ENCODE measurements at regions not wholly inside any gene's neighbourhood (a gene's known extent, or its start where the extent isn't known, plus 50 kb on each side); places are given as distances from the start of the nearest gene placed in this dataset.

DNA sequence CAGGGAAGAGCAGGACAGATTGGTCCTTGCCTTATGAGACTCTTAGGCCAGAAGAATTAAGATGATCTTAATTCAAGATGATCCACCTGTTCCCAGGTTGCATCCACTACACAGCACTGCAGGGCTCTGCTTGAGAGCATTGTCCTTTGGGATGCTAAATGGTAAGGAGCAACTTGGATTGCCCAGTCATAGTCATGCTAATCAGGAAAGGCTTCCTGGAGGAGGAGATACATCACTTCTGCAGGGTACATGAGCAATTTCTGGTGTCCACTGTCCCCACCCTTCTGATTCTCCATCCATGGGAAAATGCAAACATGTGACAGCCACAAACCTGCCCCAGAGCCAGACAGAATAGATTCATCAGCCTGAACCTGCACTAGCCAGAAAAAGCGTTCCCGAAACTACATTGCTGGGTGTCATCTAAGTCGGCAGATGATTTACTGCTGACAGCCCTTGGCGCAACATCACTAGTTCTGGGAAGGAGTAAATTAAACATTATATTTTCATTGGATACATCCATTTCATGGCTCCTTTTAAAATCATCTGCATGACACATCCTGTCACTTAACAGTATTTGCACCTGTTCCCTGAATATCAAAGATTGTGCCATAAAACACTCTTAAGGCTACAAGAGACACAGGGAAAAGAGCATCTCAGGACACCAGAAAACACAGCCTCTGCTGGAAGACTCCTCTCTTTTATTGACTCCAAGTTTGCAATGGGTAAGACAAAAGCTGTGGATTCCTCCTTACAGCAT is 282.2 kb downstream of the MAF start:
- in situ Hi-C loops (cut with MboI; ENCODE audit: low pct_unique_long_range_greater_than_20kb, low sequenced_read_pairs): no loop called here
- no peak for DNase-seq

DNA sequence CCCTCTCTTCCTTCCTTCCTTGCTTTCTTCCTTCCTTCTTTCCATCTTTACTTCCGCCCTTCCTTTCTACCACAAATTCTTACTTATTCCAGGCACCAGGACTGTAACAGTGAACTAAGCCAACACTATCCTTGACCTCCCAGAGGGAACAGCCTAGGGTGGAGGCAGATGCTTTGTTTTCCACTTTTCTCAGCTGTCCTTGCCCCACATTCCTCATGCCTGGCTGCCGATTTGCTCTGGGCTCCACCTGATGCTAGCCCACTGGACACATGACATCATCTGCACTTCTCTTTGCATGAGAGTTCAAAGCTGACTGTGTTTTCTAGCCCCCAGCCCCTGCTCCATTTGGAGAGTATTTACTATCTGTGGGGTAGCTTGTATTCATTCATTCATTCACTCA is 283.0 kb downstream of the MAF start:
- no peak for DNase-seq
- in situ Hi-C loops (cut with MboI; ENCODE audit: low pct_unique_long_range_greater_than_20kb, low sequenced_read_pairs): no loop called here

DNA sequence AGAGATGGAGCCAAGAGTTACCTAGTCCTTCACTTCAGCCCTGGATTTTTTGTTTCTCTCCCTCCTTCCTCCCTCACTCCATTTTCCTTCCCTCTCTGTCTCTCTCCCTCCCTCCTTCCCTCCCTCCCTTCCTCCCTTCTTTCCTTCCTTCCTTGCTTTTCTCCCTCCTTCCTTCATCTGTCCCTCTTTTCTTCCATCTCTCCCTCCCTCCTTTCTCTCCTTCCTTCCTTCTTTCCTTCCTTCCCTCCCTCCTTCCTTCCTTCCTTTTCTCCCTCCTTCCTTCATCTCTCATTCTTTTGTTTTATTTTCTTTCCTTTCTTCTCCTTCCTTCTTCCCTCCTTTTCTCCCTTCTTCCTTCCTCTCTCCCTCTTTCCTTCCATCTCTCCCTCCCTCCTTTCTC is 283.5 kb downstream of the MAF start:
- in situ Hi-C loops (cut with MboI; ENCODE audit: low pct_unique_long_range_greater_than_20kb, low sequenced_read_pairs): no loop called here
- DNase-seq: no peak

DNA sequence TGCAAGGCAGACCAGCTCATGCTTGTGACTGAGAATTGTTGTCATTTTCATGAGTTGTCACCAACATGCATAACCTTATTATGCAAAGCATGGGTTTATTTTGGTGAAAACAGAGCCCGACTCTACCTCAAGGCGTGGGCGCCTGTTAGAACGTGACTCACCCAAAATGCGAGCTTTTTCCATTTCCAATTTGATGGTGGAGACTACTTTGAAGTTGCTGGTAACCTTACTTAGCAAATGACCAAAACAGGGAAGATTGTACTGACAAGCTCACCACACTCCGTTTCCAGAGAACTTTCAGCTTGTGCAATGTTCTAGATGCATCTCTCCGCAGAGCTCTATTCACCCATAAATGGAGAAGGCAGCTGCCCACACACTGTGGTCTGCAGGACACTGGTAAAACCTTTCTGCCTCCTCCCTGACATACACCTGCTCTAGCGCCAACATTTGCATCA is 284.5 kb downstream of the MAF start:
- DNase-seq: no peak
- in situ Hi-C loops (cut with MboI; ENCODE audit: low pct_unique_long_range_greater_than_20kb, low sequenced_read_pairs): no loop called here

DNA sequence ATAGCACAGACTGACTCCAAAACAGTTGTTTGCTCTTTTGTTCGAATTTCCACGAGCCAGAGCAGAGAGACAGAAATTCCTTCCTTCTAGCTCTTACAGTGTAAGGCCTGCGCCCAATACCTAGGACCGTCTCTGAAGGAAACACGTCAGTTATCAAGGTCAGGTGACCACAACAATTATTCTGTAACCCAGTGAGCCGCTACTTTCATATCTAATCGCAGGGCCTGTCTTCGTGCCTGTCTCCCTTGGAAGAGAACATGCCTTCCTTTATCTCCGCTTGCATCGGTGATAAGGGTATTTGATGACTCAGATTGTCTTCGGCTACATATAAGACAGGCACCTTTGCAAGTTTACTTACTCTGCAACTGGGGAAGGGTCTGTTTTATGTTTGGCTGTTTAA is 288.0 kb downstream of the MAF start:
- in situ Hi-C loops (cut with MboI; ENCODE audit: low pct_unique_long_range_greater_than_20kb, low sequenced_read_pairs): no loop called here
- DNase-seq: no peak

DNA sequence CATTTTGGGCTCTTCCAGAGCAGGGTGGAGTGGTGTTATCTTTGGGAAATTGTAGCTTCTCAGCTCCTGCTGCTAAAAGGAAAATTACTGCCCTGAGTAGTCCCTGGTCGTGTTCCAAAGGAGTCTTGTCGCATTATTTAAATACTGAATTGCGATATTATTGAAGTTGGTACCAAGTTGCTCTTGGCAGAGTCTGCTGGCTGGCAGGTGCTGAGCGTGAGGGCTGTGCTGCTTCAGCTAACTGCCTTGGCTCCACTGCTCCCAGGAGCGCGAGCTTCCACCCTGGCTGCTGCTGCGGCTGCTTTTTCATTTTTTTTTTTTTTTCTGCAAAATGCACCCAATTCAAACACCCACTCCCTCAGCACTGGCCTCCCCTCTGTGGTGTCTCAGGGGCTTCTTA is 289.8 kb downstream of the MAF start:
- DNase-seq: no peak
- in situ Hi-C loops (cut with MboI; ENCODE audit: low pct_unique_long_range_greater_than_20kb, low sequenced_read_pairs): no loop called here

DNA sequence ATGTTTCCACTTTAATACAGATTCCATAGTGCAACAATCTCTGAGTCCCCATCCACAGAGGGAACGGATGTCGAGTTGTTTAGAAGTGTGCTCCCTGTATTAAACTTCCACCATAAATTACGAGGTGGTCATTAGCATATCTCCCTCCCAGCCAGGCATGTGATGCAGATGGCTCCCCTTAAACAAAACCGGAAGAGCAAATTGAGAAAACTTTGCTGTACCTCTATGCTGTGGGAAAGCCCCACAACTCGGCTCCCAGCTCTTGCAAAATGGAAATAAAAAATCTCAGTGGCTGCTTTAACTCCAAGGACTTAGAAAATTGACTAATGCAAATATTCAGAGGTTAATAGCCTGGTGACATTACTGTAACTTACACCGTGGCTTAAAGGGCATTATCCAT is 290.9 kb downstream of the MAF start:
- no peak for DNase-seq
- in situ Hi-C loops (cut with MboI; ENCODE audit: low pct_unique_long_range_greater_than_20kb, low sequenced_read_pairs): no loop called here

DNA sequence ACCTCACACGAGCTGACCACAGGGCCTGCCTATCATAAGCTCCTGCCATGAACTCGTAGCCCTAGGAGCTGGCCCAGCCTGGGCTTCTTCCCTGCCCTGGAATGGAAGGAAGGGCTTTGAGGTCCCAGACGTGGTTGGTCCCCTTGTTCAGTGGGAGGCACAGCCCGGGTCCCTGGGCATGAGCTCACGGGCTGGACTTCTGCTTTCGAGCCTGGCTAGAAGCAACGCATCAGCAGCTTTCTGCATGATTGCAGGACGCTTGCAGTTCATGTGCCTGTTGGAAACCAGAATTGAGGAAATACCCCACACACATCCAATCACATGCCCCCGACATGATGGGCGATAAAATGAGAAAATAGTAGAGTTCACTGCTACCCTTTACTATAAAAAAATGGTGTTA is 293.3 kb downstream of the MAF start:
- in situ Hi-C loops (cut with MboI; ENCODE audit: low pct_unique_long_range_greater_than_20kb, low sequenced_read_pairs): no loop called here
- no peak for DNase-seq

DNA sequence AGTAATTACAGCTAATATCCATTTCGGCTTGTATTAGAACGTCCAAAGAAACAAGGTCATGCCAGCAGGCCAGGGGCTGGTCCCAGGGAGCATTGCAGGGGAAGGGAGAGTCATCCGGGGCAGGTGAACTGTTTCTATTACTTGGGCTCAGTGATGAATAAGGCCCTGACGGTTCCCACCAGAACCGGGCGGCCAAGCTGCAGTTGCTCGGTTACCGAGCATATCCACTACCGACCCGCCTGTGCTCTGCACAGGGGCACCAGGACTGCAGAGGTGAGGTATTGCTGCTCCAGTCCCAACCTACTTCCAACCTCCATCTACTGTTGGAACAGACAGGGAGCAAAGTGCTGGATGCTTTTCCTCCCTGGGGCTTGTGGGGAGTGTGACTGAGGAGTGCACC is 295.5 kb downstream of the MAF start:
- DNase-seq: no peak
- in situ Hi-C loops (cut with MboI; ENCODE audit: low pct_unique_long_range_greater_than_20kb, low sequenced_read_pairs): no loop called here

DNA sequence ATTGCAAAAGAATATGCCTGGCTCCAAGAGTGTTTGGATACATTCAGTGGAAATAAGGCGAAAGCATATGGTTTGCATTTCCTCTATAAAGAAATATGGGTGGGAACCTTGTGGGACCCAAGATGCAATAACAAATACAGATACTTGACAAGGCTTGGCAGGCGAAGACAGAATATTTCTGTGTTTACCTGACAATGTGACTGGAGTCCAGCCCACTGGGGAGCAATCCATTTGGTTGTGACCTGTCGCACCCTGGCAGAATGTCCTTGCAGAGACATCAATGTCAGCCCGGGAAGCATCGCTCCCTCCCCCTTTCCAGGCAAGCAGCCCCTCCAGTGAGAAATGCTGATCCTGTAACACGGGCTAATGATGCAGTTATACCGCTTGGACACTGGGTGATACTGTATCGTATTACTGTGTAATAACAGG is 296.6 kb downstream of the MAF start:
- no peak for DNase-seq
- in situ Hi-C loops (cut with MboI; ENCODE audit: low pct_unique_long_range_greater_than_20kb, low sequenced_read_pairs): no loop called here

DNA sequence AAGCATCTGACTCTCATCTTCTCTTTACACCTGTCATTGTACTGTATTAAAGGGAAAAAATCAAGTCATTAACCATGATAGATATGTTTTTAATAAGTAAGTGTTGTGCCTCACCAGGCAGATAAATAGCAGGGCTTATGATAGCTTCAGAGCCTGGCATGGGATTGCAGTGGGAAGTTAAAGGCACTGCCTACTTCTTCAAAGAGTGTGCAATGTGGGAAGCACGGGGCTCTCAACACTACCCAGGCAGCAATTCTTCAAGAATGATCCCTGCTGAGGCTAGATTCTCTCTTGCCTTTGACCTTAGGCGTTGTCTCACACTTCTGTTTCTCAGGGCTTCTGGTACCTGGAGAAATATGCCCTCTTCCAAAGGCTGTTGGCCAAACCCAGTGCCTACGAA is 297.3 kb downstream of the MAF start:
- in situ Hi-C loops (cut with MboI; ENCODE audit: low pct_unique_long_range_greater_than_20kb, low sequenced_read_pairs): no loop called here
- no peak for DNase-seq

DNA sequence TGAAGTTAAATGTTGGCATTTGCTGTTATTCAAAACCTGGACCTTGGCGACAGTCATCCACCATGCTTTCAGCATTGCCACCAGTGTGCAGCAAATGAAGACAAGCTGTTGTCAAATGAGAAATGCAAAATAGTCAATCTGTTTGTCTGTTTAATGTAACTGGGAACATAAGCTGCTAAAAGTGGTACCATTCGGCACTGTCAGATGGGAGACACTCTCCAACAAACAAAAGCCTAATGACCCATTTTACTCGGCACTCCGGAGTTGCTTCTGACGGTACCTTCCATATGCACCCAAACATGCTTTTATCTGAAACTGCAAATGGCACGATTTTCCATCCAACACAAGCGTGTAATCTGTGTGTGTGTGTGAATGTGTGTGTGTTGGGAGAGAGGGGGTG is 297.8 kb downstream of the MAF start:
- DNase-seq: no peak
- in situ Hi-C loops (cut with MboI; ENCODE audit: low pct_unique_long_range_greater_than_20kb, low sequenced_read_pairs): no loop called here

DNA sequence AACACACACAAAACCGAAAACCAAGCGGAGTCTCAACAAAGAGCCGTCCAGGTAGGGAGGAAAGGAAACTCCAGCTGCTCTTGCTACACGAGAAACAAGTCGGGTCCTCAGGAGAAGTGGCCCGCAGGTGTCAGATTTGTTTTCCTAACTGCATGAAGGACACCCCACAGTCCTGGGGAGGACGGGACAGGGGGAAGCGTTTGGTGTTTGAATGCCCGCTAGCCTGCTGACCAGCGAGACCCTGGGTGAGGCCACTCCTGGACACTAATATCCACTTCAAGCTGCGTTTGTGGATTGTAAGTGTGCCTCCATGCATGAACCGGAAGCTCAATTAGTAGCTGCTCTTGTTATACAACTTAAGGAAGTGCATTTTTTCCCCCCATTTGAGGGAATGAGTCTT is 299.5 kb downstream of the MAF start:
- no peak for DNase-seq
- in situ Hi-C loops (cut with MboI; ENCODE audit: low pct_unique_long_range_greater_than_20kb, low sequenced_read_pairs): no loop called here

DNA sequence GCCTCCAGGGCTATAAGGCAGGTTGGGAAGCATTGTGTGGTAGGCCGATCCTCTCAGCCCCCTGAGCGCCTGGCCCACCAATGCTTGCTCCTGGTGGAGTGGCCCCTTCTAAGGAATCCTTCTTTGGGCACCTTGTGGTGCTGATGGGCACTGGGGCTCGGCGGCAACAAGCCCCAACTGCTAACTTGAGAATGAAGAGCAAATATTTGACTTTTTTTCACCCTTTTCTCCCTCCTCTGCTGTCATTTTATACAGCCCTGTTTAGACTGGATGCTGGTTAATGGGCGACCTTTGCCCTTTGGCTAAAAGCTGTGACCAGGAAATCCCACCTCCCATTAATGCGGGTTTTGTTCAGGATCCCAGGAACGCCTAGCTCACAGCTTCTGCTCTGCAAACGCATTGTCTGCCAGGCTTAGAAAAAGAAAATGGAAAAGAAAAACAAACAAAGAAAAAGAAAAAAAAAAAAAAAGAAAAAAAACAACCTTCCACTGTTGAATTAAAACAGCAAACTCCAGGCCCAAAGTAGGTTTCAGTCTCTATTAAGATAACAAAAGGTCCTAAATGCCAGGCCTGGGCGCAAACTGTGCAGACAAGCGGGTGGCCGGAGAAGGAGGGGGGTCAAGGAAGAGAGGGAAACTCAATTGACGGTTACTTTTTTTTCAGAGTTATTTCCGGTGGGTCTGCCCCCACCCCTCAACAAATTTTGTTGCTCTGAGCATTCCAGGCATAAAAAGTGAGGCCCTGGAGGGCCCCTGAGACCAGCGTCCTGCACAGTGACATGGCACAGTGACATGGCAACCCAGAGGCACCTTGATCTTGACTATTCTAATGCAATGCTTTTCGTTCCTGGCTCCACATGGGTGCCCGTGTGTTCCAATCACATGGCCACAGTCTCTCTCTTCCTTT is 301.4 kb downstream of the MAF start:
- in situ Hi-C loops (cut with MboI; ENCODE audit: low pct_unique_long_range_greater_than_20kb, low sequenced_read_pairs): no loop called here
- no peak for DNase-seq

DNA sequence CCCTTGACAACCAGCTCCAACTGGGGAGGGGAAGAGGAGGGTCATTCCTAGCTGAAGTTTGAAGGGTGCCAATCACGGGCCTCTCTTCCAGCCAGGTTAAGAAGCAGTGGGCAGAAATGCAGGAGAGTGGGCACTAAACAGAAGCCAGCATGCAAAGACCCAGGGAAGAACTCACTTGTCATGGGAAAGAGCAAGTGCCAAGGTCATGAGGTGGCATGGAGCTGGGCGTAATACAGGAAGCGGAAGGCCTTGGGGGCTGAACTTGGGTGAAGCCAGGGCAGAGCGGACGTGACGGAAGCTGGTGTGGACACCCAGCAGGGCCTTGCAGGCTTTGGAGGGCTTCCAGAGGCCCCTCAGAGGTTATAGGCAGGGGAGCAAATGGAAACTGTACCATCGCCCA is 302.1 kb downstream of the MAF start:
- in situ Hi-C loops (cut with MboI; ENCODE audit: low pct_unique_long_range_greater_than_20kb, low sequenced_read_pairs): no loop called here

DNA sequence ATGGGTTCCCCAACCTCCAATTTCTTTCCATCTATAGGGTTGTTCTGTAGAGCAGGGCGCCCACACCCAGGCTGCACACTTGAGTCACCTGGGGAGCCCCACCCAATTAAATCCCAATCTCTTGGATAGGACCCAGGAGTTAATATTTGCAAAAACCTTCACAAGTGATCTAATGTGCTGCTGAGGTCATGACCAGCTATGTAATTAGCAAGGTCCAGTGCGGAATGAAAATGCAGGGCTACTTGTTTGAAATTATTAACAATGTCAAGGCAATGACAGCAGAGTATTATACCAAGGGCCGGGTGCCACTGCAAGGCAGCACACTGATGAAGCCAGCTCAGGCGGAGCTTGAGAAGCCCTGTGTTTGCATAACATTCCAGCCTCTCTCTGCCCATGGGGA is 302.7 kb downstream of the MAF start:
- in situ Hi-C loops (cut with MboI; ENCODE audit: low pct_unique_long_range_greater_than_20kb, low sequenced_read_pairs): no loop called here
- DNase-seq: no peak

More for the DNA sequence above, 302.1 kb downstream of the MAF start:
- DNase-seq: no peak

DNA sequence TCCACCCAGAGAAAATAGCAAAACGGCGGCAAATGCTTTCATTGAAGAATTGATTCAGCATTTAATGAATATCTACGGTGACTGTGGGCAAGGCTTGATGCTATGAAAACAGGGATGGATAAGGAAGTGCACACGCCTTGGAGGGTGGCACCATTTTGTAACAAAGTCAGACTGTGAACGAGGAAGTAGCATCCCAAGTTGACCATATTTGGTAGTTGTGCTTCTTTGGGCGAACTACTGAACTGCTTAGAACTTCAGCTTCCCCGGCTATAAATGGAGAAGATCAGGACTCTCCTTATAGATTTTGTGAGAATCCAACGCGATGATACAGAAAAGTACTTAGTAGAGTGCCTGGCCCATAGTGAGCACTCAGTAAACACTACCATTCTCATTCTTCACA is 303.2 kb downstream of the MAF start:
- in situ Hi-C loops (cut with MboI; ENCODE audit: low pct_unique_long_range_greater_than_20kb, low sequenced_read_pairs): no loop called here
- no peak for DNase-seq

DNA sequence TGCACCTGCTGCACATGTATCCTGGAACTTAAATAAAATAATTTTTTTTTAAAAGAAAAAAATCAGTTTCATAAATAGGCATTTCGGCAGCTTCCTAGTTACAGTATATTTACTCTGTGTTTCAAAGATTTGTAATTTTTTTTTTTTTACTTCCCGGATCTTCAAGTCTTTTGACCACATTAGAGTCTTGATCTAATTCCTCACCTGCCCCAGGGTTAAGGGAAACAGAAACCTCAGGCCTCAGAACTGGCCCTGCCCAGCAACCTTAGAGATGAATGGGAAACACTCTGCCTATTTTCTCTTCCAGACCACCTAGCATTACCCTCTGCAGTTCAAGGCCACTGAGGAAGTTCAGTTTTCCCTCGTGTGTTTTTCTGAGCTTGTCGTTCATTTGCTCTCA is 304.0 kb downstream of the MAF start:
- in situ Hi-C loops (cut with MboI; ENCODE audit: low pct_unique_long_range_greater_than_20kb, low sequenced_read_pairs): no loop called here
- DNase-seq: no peak

DNA sequence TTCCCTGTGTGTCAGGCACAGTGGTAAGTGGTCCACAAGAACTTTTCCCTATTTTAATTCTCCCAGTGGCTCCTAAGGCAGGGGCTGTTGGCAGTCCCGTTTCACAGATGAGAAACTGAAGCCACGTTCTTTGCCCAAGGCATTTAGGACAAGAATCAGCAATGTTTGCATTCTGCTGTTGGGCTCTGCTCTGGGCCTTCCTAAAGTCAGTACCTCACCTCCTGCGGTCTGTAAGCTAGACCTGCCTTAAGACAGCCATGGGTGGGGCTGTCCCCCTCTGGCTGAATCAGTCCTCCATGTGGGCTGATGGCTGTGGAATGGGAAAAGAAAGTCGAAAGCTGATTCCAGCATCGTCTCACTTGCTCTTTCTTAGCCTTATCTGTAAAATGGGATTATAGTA is 304.8 kb downstream of the MAF start:
- in situ Hi-C loops (cut with MboI; ENCODE audit: low pct_unique_long_range_greater_than_20kb, low sequenced_read_pairs): no loop called here
- no peak for DNase-seq

DNA sequence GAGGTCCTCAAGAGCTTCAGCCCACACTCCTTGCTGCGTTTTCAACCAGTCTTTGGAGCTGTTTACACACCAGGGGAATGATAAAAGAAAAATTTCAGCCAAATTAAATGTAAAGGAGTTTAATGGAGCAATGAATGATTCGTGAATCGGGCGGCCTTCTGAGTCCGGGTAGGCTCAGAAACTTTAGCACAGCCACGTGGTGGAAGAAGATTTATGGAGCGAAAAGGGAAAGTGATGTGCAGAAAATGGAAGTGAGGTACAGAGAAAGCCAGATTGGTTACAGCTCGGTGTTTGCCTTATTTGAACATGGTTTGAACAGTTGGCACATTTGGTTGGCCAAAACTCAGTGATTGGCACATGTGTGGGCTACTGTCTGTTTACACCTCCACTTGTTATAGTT is 305.4 kb downstream of the MAF start:
- in situ Hi-C loops (cut with MboI; ENCODE audit: low pct_unique_long_range_greater_than_20kb, low sequenced_read_pairs): no loop called here
- DNase-seq: no peak

DNA sequence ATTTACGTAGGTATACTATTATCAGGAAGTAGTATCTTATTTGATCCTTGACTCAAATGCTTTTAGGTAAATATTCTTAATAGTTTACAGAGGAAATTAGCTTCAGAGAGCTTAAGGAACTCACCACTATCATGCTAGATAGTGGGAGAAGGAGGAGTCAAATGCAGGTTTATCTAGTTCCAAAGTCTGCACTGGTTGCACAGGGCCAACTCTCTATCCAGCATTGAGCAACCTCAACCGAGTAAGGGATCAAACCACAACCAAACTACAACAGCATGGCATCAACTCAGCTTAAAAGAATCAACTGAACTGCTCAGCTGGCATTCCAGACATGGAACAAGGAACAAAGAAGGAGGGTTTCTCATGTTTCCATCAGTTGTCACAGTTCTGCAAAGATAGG is 306.0 kb downstream of the MAF start:
- in situ Hi-C loops (cut with MboI; ENCODE audit: low pct_unique_long_range_greater_than_20kb, low sequenced_read_pairs): no loop called here
- DNase-seq: no peak
